ENCODE measurements at regions not wholly inside any gene's neighbourhood (a gene's known extent, or its start where the extent isn't known, plus 50 kb on each side); places are given as distances from the start of the nearest gene placed in this dataset.

- Mint-ChIP-seq H3K9me3 (peaks cover 12% of the 10 kb centered on the region), H3K4me3 (no peak overlapping the region), H3K27me3 (ENCODE audit: low read depth) (no peaks in the 10 kb centered on the region), H3K4me1 (peaks cover 4% of the 10 kb centered on the region), H3K27ac (no peak overlapping the region), H3K36me3 (peaks cover 12% of the 10 kb centered on the region)
- TF ChIP-seq ZBTB21 (CRISPR knock-in tag; IDR thresholded peaks at IDR 0.05; ENCODE audit: borderline replicate concordance) (no peak), FOXP1 (CRISPR knock-in tag; IDR thresholded peaks at IDR 0.05; ENCODE audit: borderline replicate concordance) (no peak)
- CTCF ChIA-PET, result no interaction called here
- ATAC-seq (no peak), DNase-seq (ENCODE audit: low spot score) (no peak)
- POLR2A ChIA-PET, result no interaction called here
These were observed 768.7 kb downstream of the EPHA3 start for GRCh38 chr3:89876116-89876515.

- CTCF ChIA-PET, result no interaction called here
- Mint-ChIP-seq H3K27me3 (ENCODE audit: low read depth) (no peaks in the 10 kb centered on the region), H3K4me1 (peaks cover 4% of the 10 kb centered on the region), H3K9me3 (peaks cover 13% of the 10 kb centered on the region), H3K27ac (no peak overlapping the region), H3K36me3 (peaks cover 12% of the 10 kb centered on the region), H3K4me3 (no peak overlapping the region)
- no peak for ATAC-seq
- POLR2A ChIA-PET, result no interaction called here
- TF ChIP-seq IRF1 (CRISPR knock-in tag; IDR thresholded peaks at IDR 0.05) (no peak), MAX (CRISPR knock-in tag; IDR thresholded peaks at IDR 0.05) (no peak), HMGA2 (CRISPR knock-in tag; IDR thresholded peaks at IDR 0.05) (no peak), E2F1 (CRISPR knock-in tag; IDR thresholded peaks at IDR 0.05) (no peak), TEAD1 (CRISPR knock-in tag; IDR thresholded peaks at IDR 0.05) (no peak), NR3C1 (CRISPR knock-in tag; conservative IDR thresholded peaks at IDR 0.05; ENCODE audit: low read depth) (no peak), ZMAT4 (CRISPR knock-in tag; IDR thresholded peaks at IDR 0.05) (no peak), ZNF532 (CRISPR knock-in tag; IDR thresholded peaks at IDR 0.05; ENCODE audit: borderline replicate concordance) (no peak), RORB (CRISPR knock-in tag; IDR thresholded peaks at IDR 0.05) (no peak), MYBL2 (CRISPR knock-in tag; IDR thresholded peaks at IDR 0.05) (no peak), ESRRA (CRISPR knock-in tag; IDR thresholded peaks at IDR 0.05; ENCODE audit: borderline replicate concordance) (no peak), ZBTB21 (CRISPR knock-in tag; IDR thresholded peaks at IDR 0.05; ENCODE audit: borderline replicate concordance) (no peak), ZBTB43 (CRISPR knock-in tag; IDR thresholded peaks at IDR 0.05) (no peak), ZNF425 (CRISPR knock-in tag; conservative IDR thresholded peaks at IDR 0.05) (no peak), JAZF1 (CRISPR knock-in tag; IDR thresholded peaks at IDR 0.05) (no peak), PRDM15 (CRISPR knock-in tag; IDR thresholded peaks at IDR 0.05) (no peak)
- DNase-seq (ENCODE audit: low spot score), result no peak
These were observed 769.8 kb downstream of the EPHA3 start for GRCh38 chr3:89877230-89877629.

All from WTC11 (cell line).